ENCODE measurements at regions not wholly inside any gene's neighbourhood (a gene's known extent, or its start where the extent isn't known, plus 50 kb on each side); places are given as distances from the start of the nearest gene placed in this dataset.

DNA sequence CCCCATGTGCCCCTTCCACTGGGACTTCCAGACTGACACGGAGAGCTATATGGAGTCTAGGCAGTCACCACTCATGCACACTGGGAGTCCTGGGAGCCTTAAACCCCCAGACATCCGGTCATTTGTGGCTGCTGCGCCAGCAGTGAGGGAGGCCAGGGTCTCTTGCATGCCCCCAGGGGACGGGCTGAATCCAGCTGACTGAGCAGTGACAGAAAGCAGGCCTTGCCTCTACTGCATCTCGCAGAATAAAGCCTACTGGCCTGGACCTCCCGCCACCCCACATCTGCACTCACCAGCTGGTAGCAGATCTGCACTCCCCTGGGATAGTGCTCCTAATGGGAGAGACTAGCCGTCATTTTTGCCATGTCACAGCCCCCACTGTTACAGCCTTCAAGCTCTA lies 1234.2 kb downstream of the FAM133A start:
- POLR2A ChIA-PET, result no interaction called here
- CTCF ChIA-PET, result no interaction called here
- Mint-ChIP-seq H3K27ac (no peak overlapping the region), H3K27me3 (no peaks in the 10 kb centered on the region), H3K9me3 (peaks cover 6% of the 10 kb centered on the region), H3K4me3 (no peak overlapping the region), H3K4me1 (no peaks in the 10 kb centered on the region), H3K36me3 (ENCODE audit: low read depth) (no peaks in the 10 kb centered on the region)
- DNase-seq (no peak), ATAC-seq (ENCODE audit: low read depth) (no peak)
- TF ChIP-seq CTCF (IDR thresholded peaks at IDR 0.05), result no peak
- intact Hi-C loops (cut with micrococcal nuclease), result no loop called here

DNA sequence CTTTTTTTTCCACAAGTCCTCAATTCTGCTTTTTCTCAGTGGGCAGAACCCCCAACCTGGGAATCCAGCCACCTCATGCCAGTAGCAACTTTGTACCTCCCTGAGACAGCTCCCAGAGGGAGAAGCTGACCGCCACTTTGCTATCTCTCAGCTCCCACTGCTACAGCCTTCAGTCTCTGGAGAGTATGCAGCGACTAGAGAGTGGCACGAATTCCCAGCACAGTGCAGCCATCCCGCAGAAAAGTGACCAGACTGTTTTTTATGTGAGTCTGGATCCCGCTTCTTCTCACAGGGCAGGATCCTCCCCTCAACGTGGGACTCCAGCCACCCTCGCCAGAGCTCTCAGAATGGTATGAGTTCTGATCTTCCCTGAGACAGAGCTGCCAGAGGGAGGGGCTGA lies 1234.6 kb downstream of the FAM133A start:
- no peak for ATAC-seq (ENCODE audit: low read depth)
- Mint-ChIP-seq H3K4me1 (no peaks in the 10 kb centered on the region), H3K4me3 (no peak overlapping the region), H3K27me3 (no peaks in the 10 kb centered on the region), H3K27ac (no peak overlapping the region), H3K36me3 (ENCODE audit: low read depth) (no peaks in the 10 kb centered on the region), H3K9me3 (peaks cover 6% of the 10 kb centered on the region)
- CTCF ChIA-PET, result no interaction called here
- DNase-seq, result no peak
- no peak for TF ChIP-seq CTCF (IDR thresholded peaks at IDR 0.05)
- POLR2A ChIA-PET, result no interaction called here
- intact Hi-C loops (cut with micrococcal nuclease), result no loop called here

- intact Hi-C loops (cut with micrococcal nuclease), result no loop called here
Measured at GRCh38 chrX:94914235-94914634, 1240.2 kb downstream of the FAM133A start.

GRCh38 chrX:94932278-94932965 lies 1258.4 kb downstream of the FAM133A start:
- intact Hi-C loops (cut with micrococcal nuclease), result no loop called here
- Mint-ChIP-seq H3K4me3 (no peak overlapping the region), H3K27ac (no peak overlapping the region), H3K27me3 (no peaks in the 10 kb centered on the region), H3K4me1 (no peaks in the 10 kb centered on the region), H3K36me3 (ENCODE audit: low read depth) (no peaks in the 10 kb centered on the region), H3K9me3 (peaks cover 5% of the 10 kb centered on the region)
- no peak for TF ChIP-seq CTCF (IDR thresholded peaks at IDR 0.05)
- ChIA-PET POLR2A (no interaction called here), CTCF (no interaction called here)
- no peak for DNase-seq
- ATAC-seq (ENCODE audit: low read depth), result no peak

More at GRCh38 chrX:94914235-94914634, 1240.2 kb downstream of the FAM133A start:
- peaks cover 6% of the 10 kb centered on the region for H3K9me3 Mint-ChIP-seq
- DNase-seq (no peak), ATAC-seq (ENCODE audit: low read depth) (no peak)
- no peak for TF ChIP-seq CTCF (IDR thresholded peaks at IDR 0.05)
- CTCF ChIA-PET, result no interaction called here
- no peak overlapping the region for H3K27ac Mint-ChIP-seq
- H3K4me1 Mint-ChIP-seq, result no peaks in the 10 kb centered on the region
- POLR2A ChIA-PET, result no interaction called here
- no peak overlapping the region for H3K4me3 Mint-ChIP-seq
- no peaks in the 10 kb centered on the region for H3K27me3 Mint-ChIP-seq
- H3K36me3 Mint-ChIP-seq (ENCODE audit: low read depth), result no peaks in the 10 kb centered on the region

DNA sequence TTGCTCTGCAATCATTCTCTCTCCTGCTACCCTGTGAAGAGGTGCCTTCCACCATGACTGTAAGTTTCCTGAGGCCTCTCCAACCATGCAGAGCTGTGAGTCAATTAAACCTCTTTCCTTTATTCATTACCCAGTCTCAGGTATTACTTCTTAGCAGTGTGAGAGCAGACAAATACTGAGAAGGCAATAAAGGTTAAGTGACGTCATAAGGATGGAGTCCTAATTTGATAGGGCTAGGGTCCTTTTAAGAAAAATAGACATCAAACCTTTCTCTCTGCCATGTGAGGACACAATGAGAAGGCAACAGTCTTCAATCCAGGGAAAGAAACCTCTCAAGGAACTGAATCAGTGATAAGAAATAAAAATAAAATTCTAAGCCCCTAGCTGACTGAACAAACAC lies 1262.7 kb downstream of the FAM133A start:
- Mint-ChIP-seq H3K9me3 (peaks cover 5% of the 10 kb centered on the region), H3K36me3 (ENCODE audit: low read depth) (no peaks in the 10 kb centered on the region), H3K27me3 (no peaks in the 10 kb centered on the region), H3K4me3 (no peak overlapping the region), H3K4me1 (no peaks in the 10 kb centered on the region), H3K27ac (no peak overlapping the region)
- CTCF ChIA-PET, result no interaction called here
- POLR2A ChIA-PET, result no interaction called here
- DNase-seq (no peak), ATAC-seq (ENCODE audit: low read depth) (no peak)
- no peak for TF ChIP-seq CTCF (IDR thresholded peaks at IDR 0.05)
- intact Hi-C loops (cut with micrococcal nuclease), result no loop called here

Data from activated B cell treated with CpG ODN at 0.5 μM for 24 hours (primary cell).